GM12878 (cell line): ENCODE measurements at regions not wholly inside any gene's neighbourhood (a gene's known extent, or its start where the extent isn't known, plus 50 kb on each side); places are given as distances from the start of the nearest gene placed in this dataset.

Experiments used
- CEBPZ ChIP-seq: fragments of 150-350 bp; IDR thresholded peaks from 2 replicates; pipeline ENCODE4 v1.6.1; 2016; ENCODE audit warnings: low read depth, low read length
- CHD1 ChIP-seq: IDR thresholded peaks from 2 replicates; pipeline ENCODE4 v1.6.1; 2012; ENCODE audit warnings: low read depth, low read length, improper control_type of control experiment
- EP300 ChIP-seq, 2 experiments: fragments of 150-350 bp in 1 of 2; IDR thresholded peaks; 2 replicates each; pipeline ENCODE4 v1.6.1; 2011 to 2012; ENCODE audit warnings: low read depth in 2 of 2, low read length in 2 of 2, borderline replicate concordance in 1 of 2, improper control_type of control experiment in 1 of 2, inconsistent platforms in 1 of 2; ENCODE audit not compliant: control insufficient read depth in 1 of 2
- NFXL1 ChIP-seq: fragments of 450-650 bp; IDR thresholded peaks from 2 replicates; pipeline ENCODE4 v1.6.1; 2017; ENCODE audit warnings: antibody characterized with exemption, mild to moderate bottlenecking, borderline replicate concordance
- POLR2A ChIP-seq: IDR thresholded peaks from 2 replicates; pipeline ENCODE4 v1.6.1; 2011; ENCODE audit warnings: low read depth, mild to moderate bottlenecking, low read length
- POLR2AphosphoS5 ChIP-seq: IDR thresholded peaks from 2 replicates; pipeline ENCODE4 v1.6.1; 2011; ENCODE audit warnings: mild to moderate bottlenecking, low read length, inconsistent platforms
- RAD21 ChIP-seq: IDR thresholded peaks from 2 replicates; pipeline ENCODE4 v1.6.1; 2011; ENCODE audit warnings: mild to moderate bottlenecking, low read depth, low read length, moderate library complexity; ENCODE audit not compliant: insufficient read depth
- SREBF2 ChIP-seq: IDR thresholded peaks from 2 replicates; pipeline ENCODE4 v1.6.1; 2012; ENCODE audit warnings: mild to moderate bottlenecking, low read length
- ZNF274 ChIP-seq: IDR thresholded peaks from one replicate; pipeline ENCODE4 v1.8.0; 2011; ENCODE audit not compliant: insufficient read length, insufficient read depth
- TF ChIP-seq, protein P1 (sequence below), 3 experiments: IDR thresholded peaks in 2 of 3; conservative IDR thresholded peaks in 1 of 3; 2 replicates each; pipeline ENCODE4 v1.5.1; 2011; ENCODE audit warnings: low read depth in 3 of 3, low read length in 3 of 3, mild to moderate bottlenecking in 3 of 3, control low read depth in 2 of 3, moderate library complexity in 2 of 3, inconsistent platforms in 1 of 3, mixed read lengths in 1 of 3; ENCODE audit not compliant: control insufficient read depth in 2 of 3, insufficient read depth in 1 of 3; ENCODE audit errors: extremely low read depth in 1 of 3

DNA sequence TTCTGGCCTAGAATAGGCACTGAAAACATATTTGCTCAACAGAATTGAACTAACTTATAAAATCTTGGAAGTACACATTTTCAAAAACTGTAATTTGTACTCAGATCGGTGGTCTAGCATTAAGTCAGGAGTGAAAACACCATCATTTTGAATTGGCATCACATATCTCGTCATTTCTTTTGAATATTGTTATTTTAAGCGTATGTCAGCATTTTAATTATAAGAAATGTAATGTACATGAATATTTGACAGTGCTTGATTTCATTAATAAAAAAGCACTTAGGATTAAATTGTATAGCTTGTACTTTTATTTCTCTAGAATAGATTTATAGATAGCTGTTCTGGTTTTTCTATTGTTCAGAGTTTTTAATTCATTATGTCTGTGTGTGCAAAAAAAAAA is 892.2 kb downstream of the BCL11B start:
- TF ChIP-seq, protein P1, sequence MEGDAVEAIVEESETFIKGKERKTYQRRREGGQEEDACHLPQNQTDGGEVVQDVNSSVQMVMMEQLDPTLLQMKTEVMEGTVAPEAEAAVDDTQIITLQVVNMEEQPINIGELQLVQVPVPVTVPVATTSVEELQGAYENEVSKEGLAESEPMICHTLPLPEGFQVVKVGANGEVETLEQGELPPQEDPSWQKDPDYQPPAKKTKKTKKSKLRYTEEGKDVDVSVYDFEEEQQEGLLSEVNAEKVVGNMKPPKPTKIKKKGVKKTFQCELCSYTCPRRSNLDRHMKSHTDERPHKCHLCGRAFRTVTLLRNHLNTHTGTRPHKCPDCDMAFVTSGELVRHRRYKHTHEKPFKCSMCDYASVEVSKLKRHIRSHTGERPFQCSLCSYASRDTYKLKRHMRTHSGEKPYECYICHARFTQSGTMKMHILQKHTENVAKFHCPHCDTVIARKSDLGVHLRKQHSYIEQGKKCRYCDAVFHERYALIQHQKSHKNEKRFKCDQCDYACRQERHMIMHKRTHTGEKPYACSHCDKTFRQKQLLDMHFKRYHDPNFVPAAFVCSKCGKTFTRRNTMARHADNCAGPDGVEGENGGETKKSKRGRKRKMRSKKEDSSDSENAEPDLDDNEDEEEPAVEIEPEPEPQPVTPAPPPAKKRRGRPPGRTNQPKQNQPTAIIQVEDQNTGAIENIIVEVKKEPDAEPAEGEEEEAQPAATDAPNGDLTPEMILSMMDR (IDR thresholded peaks at IDR 0.05 in 2 of 3, conservative IDR thresholded peaks at IDR 0.05 in 1 of 3; ENCODE audit: control insufficient read depth in 2 of 3, extremely low read depth in 1 of 3, insufficient read depth in 1 of 3, low read depth in 3 of 3, low read length in 3 of 3): no peak
- TF ChIP-seq NFXL1: no peak
- TF ChIP-seq CHD1: no peak
- no peak for TF ChIP-seq SREBF2
- no peak for TF ChIP-seq POLR2A
- TF ChIP-seq RAD21: no peak
- no peak for TF ChIP-seq POLR2AphosphoS5
- no peak for TF ChIP-seq ZNF274
- no peak for TF ChIP-seq EP300 (IDR thresholded peaks at IDR 0.05; ENCODE audit: borderline replicate concordance in 1 of 2, control insufficient read depth in 1 of 2, low read depth in 2 of 2, low read length in 2 of 2)
- TF ChIP-seq CEBPZ: no peak
